Nephron progenitor cell (in vitro differentiated cells): ENCODE measurements at regions not wholly inside any gene's neighbourhood (a gene's known extent, or its start where the extent isn't known, plus 50 kb on each side); places are given as distances from the start of the nearest gene placed in this dataset.

Source experiments
- DNase-seq: peaks from one replicate; pipeline ENCODE4 v3.0.0; 2021
- H3K27ac Mint-ChIP-seq: 2 replicates; pipeline ENCODE4 v1.8.0; 2021; ENCODE audit warnings: mild to moderate bottlenecking, moderate library complexity, mixed read lengths
- H3K27me3 Mint-ChIP-seq: 2 replicates; pipeline ENCODE4 v1.8.0; 2021; ENCODE audit warnings: mild to moderate bottlenecking, low read depth, mixed read lengths; ENCODE audit not compliant: poor library complexity
- H3K36me3 Mint-ChIP-seq: 2 replicates; pipeline ENCODE4 v1.8.0; 2021; ENCODE audit warnings: low read depth, mixed read lengths
- H3K4me1 Mint-ChIP-seq: 2 replicates; pipeline ENCODE4 v1.8.0; 2021; ENCODE audit warnings: mixed read lengths
- H3K4me3 Mint-ChIP-seq: 2 replicates; pipeline ENCODE4 v1.8.0; 2021; ENCODE audit warnings: mild to moderate bottlenecking, moderate library complexity, mixed read lengths
- H3K9me3 Mint-ChIP-seq: 2 replicates; pipeline ENCODE4 v1.8.0; 2021; ENCODE audit warnings: mild to moderate bottlenecking, moderate library complexity, mixed read lengths
- CTCF ChIP-seq: fragments of 200-600 bp; sonication (generic); IDR thresholded peaks from 2 replicates; pipeline ENCODE4 v1.5.0; 2021; ENCODE audit warnings: antibody characterized with exemption

- no peak overlapping the region for H3K27ac Mint-ChIP-seq
Observed at GRCh38 chr2:239876948-239877289, 148.2 kb downstream of the NDUFA10 start.

DNA sequence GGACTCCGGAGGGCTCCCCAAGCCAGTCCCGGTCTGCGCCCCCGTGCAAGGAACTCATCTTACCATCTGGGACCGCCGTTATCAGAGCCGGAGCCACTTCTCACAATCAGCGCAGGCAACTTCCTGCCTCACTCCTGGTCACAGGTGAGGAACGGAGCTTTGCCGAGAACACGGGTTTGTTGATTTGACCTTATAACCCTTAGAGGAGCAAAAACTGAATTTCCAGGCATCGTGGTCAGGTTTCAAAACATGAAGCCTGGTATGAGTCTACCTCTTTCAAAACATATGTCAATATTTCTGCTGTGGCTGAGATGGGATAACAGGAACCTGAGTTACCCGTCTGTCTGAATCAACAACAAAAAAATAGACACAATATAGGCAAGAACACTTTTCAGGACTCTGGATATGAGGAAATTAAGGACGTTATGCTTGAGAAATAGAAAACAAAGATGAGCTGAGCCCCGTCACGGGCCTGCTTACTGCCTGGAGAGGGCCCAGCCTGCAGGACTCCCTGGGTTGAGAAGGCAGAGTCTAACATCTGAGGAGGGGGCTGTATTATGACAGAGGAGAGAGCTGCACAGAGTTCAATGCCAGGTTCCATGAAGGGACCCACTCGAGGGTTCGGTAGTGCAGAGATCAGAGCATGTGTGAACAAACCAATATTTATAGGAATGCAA, 148.7 kb downstream of the NDUFA10 start:
- Mint-ChIP-seq H3K4me1 (peaks cover 40% of the 10 kb centered on the region), H3K4me3 (no peak overlapping the region), H3K27ac (no peak overlapping the region), H3K9me3 (peaks cover 4% of the 10 kb centered on the region), H3K36me3 (no peaks in the 10 kb centered on the region), H3K27me3 (peaks cover 7% of the 10 kb centered on the region)
- no peak for TF ChIP-seq CTCF
- DNase-seq, result no peak

More at GRCh38 chr2:239876948-239877289, 148.2 kb downstream of the NDUFA10 start:
- Mint-ChIP-seq H3K9me3 (peaks cover 4% of the 10 kb centered on the region), H3K4me3 (no peak overlapping the region), H3K36me3 (no peaks in the 10 kb centered on the region), H3K4me1 (peaks cover 45% of the 10 kb centered on the region), H3K27me3 (peaks cover 9% of the 10 kb centered on the region)
- no peak for TF ChIP-seq CTCF
- DNase-seq, result no peak

DNA sequence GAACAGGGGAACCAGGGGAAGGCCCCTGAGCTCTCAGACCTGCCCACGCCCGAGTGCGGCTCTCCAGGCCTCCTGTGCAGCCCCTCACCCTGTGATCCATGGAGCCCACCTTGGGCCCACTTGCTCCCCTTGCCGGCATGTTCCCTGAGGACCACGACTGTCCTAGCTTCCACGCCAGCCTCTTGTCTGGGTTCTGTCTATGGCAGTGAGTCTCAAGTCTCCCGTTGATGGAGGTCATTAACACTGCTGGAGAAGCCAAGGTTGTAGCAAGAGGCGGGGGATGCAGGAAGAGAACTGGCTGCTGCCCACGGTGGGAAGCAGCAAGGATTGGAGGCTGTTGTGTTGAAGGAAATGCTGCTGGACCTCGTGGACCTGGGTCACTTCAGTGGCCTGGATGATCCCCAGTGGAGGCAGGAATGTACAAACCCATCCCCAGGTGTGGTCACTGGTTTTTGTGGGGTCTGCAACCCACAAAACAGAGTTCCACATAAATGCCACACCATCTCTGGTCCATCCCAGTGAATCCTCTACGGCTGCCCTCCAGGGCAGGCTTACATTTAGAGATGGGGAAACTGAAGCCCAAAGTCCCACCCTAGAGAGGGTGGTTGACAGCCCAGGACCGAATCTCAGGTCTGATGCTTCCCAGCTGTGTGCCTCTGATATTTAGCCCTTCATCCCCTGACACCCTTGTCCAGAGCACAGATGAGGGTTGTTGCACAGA, 150.3 kb downstream of the NDUFA10 start:
- peaks cover 33% of the 10 kb centered on the region for H3K4me1 Mint-ChIP-seq
- no peak for TF ChIP-seq CTCF
- no peak overlapping the region for H3K4me3 Mint-ChIP-seq
- H3K27me3 Mint-ChIP-seq, result peaks cover 7% of the 10 kb centered on the region
- H3K36me3 Mint-ChIP-seq, result no peaks in the 10 kb centered on the region
- H3K27ac Mint-ChIP-seq, result no peak overlapping the region
- peaks cover 3% of the 10 kb centered on the region for H3K9me3 Mint-ChIP-seq
- DNase-seq, result no peak

DNA sequence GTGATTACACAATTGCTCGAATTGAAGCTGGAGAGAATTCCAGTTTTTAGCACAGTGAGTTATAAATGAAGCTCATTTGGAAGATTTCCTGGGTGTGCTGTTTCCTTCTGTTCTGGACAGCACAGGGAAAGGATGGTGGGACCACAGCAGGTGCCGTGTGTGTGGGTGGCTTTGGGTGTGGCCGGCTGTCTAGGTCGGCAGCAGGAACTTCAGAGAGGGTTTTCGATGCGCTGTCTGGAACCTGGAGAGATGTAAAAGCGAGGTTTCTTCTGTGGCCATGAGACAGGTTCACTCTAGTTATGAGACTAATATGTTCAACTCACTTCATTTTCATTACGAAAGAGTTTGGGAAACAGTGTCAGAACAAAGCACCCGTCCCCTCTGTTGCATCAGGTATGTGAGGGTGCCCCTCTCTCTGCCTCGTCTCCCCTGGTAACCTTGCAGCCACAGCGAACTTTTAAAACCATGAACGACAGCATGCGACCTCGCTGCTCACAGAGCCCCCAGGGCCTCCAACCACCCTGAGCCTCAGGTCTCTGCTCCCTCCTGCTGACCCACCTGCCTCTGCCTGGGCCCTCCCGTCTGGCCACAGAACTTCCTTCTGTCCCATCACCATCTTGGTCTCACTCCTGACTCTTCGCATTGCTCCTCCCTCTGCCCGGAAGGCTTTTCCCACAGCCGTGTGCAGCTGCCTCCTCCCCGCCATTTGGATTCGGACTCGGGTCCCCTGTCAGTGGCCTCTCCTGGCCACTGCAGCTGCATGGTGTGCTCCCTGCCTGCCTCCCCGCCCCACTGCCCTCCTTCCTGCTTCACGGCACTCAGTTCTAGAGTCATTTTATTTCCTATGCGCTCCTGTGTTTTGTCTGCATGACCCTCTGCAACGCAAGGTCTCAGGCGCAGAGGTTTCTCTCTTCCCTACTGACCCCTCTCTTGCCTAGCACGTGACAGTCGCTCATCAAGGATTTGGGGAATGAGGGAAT, 151.2 kb downstream of the NDUFA10 start:
- no peak for DNase-seq
- H3K27ac Mint-ChIP-seq, result peak overlapping the region; percentile 48
- no peaks in the 10 kb centered on the region for H3K9me3 Mint-ChIP-seq
- H3K4me1 Mint-ChIP-seq, result peaks cover 28% of the 10 kb centered on the region
- H3K27me3 Mint-ChIP-seq, result peaks cover 7% of the 10 kb centered on the region
- no peak overlapping the region for H3K4me3 Mint-ChIP-seq
- no peaks in the 10 kb centered on the region for H3K36me3 Mint-ChIP-seq
- TF ChIP-seq CTCF, result no peak

DNA sequence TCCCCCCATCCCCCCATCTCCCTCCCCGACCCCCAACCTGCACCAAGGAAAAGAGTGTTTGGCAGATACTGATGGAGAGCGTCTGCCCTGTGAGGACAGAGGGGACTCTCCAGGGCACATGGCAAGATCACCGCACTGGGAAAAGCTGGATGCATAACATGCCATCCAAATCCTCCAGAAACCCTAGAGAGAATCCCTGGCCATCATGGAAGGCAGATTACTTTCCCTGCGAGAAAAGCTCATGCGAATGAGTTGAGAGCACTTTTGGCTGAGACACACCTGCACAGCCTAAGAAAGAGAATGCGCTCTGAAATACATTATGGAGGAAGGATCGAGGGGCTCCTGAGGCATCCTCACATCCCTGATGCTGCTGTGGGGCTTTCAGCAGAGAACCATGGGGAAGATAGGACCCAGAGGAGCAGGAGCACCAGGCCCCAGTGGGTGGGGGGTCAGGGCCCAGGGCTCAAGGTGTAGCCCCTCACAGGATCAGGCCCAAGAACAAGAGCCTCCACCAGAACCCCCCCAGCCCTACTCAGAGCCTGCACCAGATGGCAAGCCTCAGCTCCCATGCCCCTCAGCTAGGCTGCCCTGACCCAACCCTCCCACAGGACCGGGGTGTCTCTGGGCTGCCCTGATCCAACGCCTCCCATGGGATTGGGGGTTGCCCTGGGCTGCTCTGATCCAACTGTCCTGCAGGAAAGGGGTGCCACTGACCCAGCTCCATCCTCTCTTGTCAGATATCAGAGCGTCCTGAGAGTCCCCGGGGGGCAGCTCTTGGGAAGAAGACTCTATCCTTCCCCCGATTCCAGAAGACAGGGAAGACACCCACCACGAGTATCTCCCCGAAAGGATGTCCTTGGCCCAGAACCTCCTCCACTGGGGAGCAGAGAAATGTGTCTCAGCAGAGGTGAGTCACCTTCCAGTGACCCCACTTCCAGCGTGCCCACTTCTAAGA, 153.4 kb downstream of the NDUFA10 start:
- peaks cover 20% of the 10 kb centered on the region for H3K4me1 Mint-ChIP-seq
- H3K27me3 Mint-ChIP-seq, result peaks cover 3% of the 10 kb centered on the region
- no peaks in the 10 kb centered on the region for H3K36me3 Mint-ChIP-seq

More for the DNA sequence above, 153.4 kb downstream of the NDUFA10 start:
- no peak overlapping the region for H3K4me3 Mint-ChIP-seq
- no peak overlapping the region for H3K27ac Mint-ChIP-seq
- TF ChIP-seq CTCF, result no peak
- no peak for DNase-seq
- no peaks in the 10 kb centered on the region for H3K9me3 Mint-ChIP-seq
